Muscle of leg (tissue), 3 donors: ENCODE measurements at regions not wholly inside any gene's neighbourhood (a gene's known extent, or its start where the extent isn't known, plus 50 kb on each side); places are given as distances from the start of the nearest gene placed in this dataset.
A peak's percentile ranks its signal among the peaks of the same experiment; 100 is the strongest.
"Not testable (repeated sequence)": the region's sequence is repeated elsewhere in the genome, so short reads cannot be mapped to it uniquely, and the experiment has no call there.

Source experiments
- DNase-seq: peaks from one replicate; pipeline ENCODE4 v3.0.0; 2013
- H3K27ac ChIP-seq: one replicate; pipeline ENCODE4 v1.5.1; 2013; ENCODE audit warnings: mild to moderate bottlenecking, low read length, control low read depth
- H3K27me3 ChIP-seq: one replicate; pipeline ENCODE4 v1.6.1; 2013; ENCODE audit warnings: low read length; ENCODE audit not compliant: control insufficient read depth, insufficient read depth
- H3K36me3 ChIP-seq: one replicate; pipeline ENCODE4 v1.6.1; 2013; ENCODE audit warnings: low read length; ENCODE audit not compliant: control insufficient read depth, insufficient read depth
- H3K4me1 ChIP-seq: one replicate; pipeline ENCODE4 v1.6.1; 2013; ENCODE audit warnings: low read length; ENCODE audit not compliant: control insufficient read depth, insufficient read depth
- H3K4me3 ChIP-seq: one replicate; pipeline ENCODE4 v1.5.1; 2013; ENCODE audit warnings: low read length, control low read depth
- H3K9me3 ChIP-seq: replicated peaks from 2 replicates; pipeline ENCODE4 v1.6.1; 2013; ENCODE audit warnings: low read depth, low read length; ENCODE audit not compliant: control insufficient read depth
- WGBS: methylation state at CpG from one replicate; pipeline ENCODE4 v1.1.5; 2013; ENCODE audit warnings: missing lambda C conversion rate; ENCODE audit not compliant: insufficient coverage; 5-methylcytosine and 5-hydroxymethylcytosine counted together

GRCh38 chr12:69046363-69046762, 113.4 kb upstream of the CPM start:
- peak overlapping the region; percentile 52 for H3K27ac ChIP-seq
- WGBS: 74% methylated on average over 2 of the region's 2 CpGs
- H3K4me1 ChIP-seq: peaks cover 2% of the 10 kb centered on the region
- H3K4me3 ChIP-seq: no peak overlapping the region
- no peaks in the 10 kb centered on the region for H3K27me3 ChIP-seq
- H3K9me3 ChIP-seq: no peaks in the 10 kb centered on the region
- DNase-seq: peak; percentile 80
- H3K36me3 ChIP-seq: no peaks in the 10 kb centered on the region

DNA sequence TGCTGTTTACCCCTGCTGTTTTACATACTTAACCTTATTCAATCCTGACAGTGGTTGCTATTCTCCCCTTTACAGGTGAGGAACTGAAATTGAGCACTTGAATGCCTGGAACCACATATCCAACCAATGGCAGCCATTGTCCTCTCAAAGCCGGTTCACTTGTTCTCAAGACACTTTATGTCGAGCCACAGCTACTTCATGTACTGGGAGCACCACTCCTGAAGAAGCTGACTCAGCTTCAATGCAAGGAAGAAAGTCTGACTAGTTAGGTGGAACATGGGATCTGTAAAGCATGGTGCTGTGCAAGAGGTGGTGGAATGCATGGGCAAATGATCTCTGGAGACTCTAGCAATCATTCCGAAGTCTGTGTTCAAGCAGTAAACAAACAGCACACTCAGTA, 113.9 kb upstream of the CPM start:
- peak overlapping the region; percentile 52 for H3K27ac ChIP-seq
- no peaks in the 10 kb centered on the region for H3K27me3 ChIP-seq
- peaks cover 2% of the 10 kb centered on the region for H3K4me1 ChIP-seq
- H3K4me3 ChIP-seq: no peak overlapping the region
- H3K9me3 ChIP-seq: no peaks in the 10 kb centered on the region
- no peaks in the 10 kb centered on the region for H3K36me3 ChIP-seq
- DNase-seq: no peak
- WGBS: no CpG with 5 or more reads among the region's 3 CpGs

DNA sequence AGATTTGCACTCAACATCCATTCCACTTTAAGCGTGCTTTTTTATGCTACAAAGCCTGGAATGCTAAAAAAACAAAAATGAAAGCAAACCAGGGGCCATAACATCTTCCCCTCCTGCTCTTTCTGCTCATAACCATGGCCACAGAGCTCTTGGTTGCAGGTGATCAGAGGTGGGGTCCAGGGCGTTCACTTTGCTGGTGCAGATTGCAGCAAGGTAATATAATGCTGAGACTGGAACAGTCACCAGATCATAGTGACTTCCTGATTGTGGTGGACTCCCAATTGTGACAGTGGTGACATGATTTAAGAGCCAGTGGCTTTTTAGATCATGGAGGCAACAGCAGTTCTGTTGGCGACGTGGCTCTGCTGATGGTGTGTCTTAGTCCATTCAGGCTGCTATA, 115.0 kb upstream of the CPM start:
- DNase-seq: no peak
- peaks cover 2% of the 10 kb centered on the region for H3K4me1 ChIP-seq
- H3K36me3 ChIP-seq: no peaks in the 10 kb centered on the region
- H3K9me3 ChIP-seq: no peaks in the 10 kb centered on the region
- H3K27ac ChIP-seq: no peak overlapping the region
- H3K27me3 ChIP-seq: no peaks in the 10 kb centered on the region
- WGBS: 100% methylated on average over 1 of the region's 4 CpGs
- no peak overlapping the region for H3K4me3 ChIP-seq

DNA sequence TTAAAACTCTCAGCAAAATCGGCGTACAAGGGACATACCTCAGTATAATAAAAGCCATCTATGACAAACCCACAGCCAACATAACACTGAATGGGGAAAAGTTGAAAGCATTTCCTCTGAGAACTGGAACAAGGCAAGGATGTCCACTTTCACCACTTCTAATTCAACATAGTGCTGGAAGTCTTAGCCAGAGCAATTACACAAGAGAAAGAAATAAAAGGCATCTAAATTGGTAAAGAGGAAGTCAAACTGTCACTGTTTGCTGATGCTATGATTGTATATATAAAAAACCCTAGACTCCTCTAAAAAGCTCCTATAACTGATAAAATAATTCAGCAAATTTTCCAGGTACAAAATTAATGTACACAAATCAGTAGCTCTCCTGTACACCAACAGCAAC, 116.9 kb upstream of the CPM start:
- H3K4me3 ChIP-seq, DNase-seq, H3K36me3 ChIP-seq, H3K9me3 ChIP-seq, H3K27me3 ChIP-seq, H3K27ac ChIP-seq, H3K4me1 ChIP-seq: not testable (repeated sequence)
- WGBS: no CpG with 5 or more reads among the region's 2 CpGs

DNA sequence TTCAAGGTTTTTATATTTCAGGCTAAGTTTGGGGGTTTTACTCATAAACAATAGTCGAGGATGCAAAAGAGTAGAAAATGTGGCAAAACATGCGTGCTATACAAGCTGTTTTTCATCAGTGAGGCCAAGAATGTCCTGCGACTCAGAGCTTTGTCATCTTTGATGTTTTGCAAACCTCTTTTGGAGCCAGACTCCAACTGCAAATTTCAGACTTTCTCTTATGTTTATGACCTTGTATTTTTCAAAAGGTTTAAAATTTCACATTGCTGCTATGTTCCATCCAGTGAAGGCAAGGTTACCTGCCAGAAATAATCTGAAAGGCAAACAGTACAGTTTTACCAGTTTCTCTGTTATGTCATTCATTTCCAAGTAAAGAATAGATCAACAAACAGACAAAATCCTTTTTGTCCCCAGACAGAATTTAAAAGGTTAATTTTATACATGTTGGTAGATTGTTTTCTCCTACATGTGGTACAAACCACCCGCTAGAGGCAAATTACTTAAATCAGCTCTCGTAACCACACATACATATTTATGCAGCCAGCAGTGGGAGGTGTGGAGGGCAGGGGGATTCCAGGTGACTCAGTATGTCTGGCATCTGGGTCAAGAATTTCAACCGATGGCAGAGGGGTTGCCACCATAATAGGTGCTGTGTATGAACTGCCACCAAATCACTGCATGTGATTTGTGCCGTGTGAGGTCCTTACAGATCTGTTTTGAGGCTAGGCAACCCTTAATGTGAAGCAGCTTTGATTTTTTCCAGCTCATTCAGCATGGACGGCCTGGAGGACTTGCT, 119.8 kb upstream of the CPM start:
- Histone ChIP-seq H3K4me3 (no peak overlapping the region), H3K9me3 (no peaks in the 10 kb centered on the region), H3K27ac (no peak overlapping the region), H3K4me1 (no peaks in the 10 kb centered on the region), H3K36me3 (no peaks in the 10 kb centered on the region), H3K27me3 (no peaks in the 10 kb centered on the region)
- peak; percentile 29 for DNase-seq
- 20% methylated on average over 5 of the region's 8 CpGs for WGBS

DNA sequence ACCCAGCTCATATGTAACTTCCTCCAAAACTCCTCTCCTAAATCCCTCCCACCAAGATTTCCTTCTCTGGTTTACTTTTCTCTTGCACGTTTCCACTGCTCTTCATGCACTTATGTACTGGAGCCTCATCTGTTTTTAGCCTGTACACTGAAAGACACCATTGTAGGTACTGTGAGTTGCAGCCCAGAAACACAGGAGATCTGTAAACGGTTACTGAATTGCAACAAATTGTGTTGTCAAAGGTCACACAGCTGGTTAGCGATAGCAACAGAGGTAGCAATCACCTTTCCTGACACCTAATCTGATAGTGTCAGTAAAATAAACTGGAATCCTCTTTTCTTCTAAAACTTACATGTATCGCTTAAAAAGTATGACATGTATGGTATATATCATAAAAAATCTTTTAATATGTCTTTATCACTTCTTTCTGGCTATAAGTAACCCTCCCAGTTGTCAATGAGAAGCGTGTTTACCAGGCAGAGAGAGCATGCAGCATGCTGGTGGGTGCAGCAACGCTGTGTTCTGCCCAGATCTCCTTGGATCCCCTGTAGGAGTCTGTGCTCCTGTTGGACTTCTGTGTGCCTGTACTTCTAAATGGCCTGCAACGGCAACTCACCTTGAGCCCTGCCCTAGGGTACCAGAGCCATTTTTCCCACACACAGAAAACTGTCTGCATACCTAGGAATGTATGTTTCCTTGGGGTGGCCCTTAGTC, 121.5 kb upstream of the CPM start:
- no peaks in the 10 kb centered on the region for H3K4me1 ChIP-seq
- no peaks in the 10 kb centered on the region for H3K27me3 ChIP-seq
- WGBS: 62% methylated on average over 3 of the region's 7 CpGs
- no peaks in the 10 kb centered on the region for H3K9me3 ChIP-seq
- no peaks in the 10 kb centered on the region for H3K36me3 ChIP-seq
- H3K27ac ChIP-seq: no peak overlapping the region
- no peak overlapping the region for H3K4me3 ChIP-seq
- DNase-seq: no peak

- Histone ChIP-seq H3K9me3 (no peaks in the 10 kb centered on the region), H3K4me3 (no peak overlapping the region), H3K27ac (no peak overlapping the region), H3K27me3 (no peaks in the 10 kb centered on the region), H3K36me3 (no peaks in the 10 kb centered on the region), H3K4me1 (no peaks in the 10 kb centered on the region)
- no peak for DNase-seq
- 60% methylated on average over 1 of the region's 2 CpGs for WGBS
These were observed 122.3 kb upstream of the CPM start for GRCh38 chr12:69055280-69055679.

GRCh38 chr12:69055706-69056105, 122.7 kb upstream of the CPM start:
- no peaks in the 10 kb centered on the region for H3K9me3 ChIP-seq
- 92% methylated on average over 2 of the region's 4 CpGs for WGBS
- DNase-seq: peak; percentile 43
- no peaks in the 10 kb centered on the region for H3K27me3 ChIP-seq
- H3K4me1 ChIP-seq: no peaks in the 10 kb centered on the region
- H3K4me3 ChIP-seq: no peak overlapping the region
- no peaks in the 10 kb centered on the region for H3K36me3 ChIP-seq
- H3K27ac ChIP-seq: no peak overlapping the region

- DNase-seq: peak; percentile 55
- H3K27me3 ChIP-seq: no peaks in the 10 kb centered on the region
- no CpG with 5 or more reads among the region's 2 CpGs for WGBS
These were observed 124.0 kb upstream of the CPM start for GRCh38 chr12:69056743-69057515.

DNA sequence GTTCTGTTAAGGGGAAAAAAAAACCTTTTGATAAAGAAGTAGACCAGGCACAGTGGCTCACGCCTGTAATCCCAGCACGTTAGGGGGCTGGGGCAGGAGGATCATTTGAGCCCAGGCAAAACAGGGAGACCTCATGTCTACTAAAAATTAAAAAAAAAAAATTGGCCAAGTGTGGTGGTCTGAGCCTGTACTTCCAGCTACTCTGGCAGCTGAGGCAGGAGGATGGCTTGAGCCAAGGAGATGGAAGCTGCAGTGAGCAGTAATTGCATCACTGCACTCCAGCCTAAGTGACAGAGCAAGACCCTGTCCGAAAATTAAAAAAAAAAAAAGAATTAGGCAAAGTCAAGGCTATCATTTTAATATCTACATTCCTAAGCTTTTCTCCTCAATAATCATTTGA, 124.8 kb upstream of the CPM start:
- Histone ChIP-seq H3K27ac (no peak overlapping the region), H3K4me1 (no peaks in the 10 kb centered on the region), H3K9me3 (no peaks in the 10 kb centered on the region), H3K27me3 (no peaks in the 10 kb centered on the region), H3K4me3 (no peak overlapping the region), H3K36me3 (no peaks in the 10 kb centered on the region)
- peak; percentile 28 for DNase-seq
- WGBS: 20% methylated on average over 1 of the region's 3 CpGs

More at GRCh38 chr12:69056743-69057515, 124.0 kb upstream of the CPM start:
- no peaks in the 10 kb centered on the region for H3K36me3 ChIP-seq
- H3K9me3 ChIP-seq: no peaks in the 10 kb centered on the region
- H3K4me1 ChIP-seq: no peaks in the 10 kb centered on the region
- no peak overlapping the region for H3K4me3 ChIP-seq
- no peak overlapping the region for H3K27ac ChIP-seq
